ENCODE measurements at regions not wholly inside any gene's neighbourhood (a gene's known extent, or its start where the extent isn't known, plus 50 kb on each side); places are given as distances from the start of the nearest gene placed in this dataset.

- DNase-seq = peak; percentile 24
Measured at GRCh38 chr10:90418869-90419652, 438.8 kb downstream of the HTR7 start.

- no peak for DNase-seq
Measured at GRCh38 chr10:90420637-90421318, 437.1 kb downstream of the HTR7 start.

GRCh38 chr10:90421874-90422273, 436.0 kb downstream of the HTR7 start:
- DNase-seq = no peak

- DNase-seq = no peak
Measured at GRCh38 chr10:90424730-90425129, 433.1 kb downstream of the HTR7 start.

DNA sequence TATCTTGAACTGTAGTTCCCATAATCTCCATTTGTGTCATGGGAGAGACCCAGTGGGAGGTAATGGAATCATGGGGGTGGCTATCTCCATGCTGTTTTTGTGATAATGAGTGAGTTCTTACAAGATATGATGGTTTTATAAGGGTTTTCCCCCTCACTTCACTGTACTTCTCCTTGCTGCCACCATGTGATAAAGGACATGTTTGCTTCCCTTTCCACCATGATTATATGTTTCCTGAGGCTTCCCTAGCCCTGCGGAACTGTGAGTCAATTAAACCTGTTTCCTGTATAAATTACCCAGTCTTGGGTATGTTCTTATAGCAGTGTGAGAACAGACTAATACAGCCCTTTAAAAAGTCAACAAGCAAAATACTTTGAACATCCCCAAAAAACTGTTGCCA, 427.7 kb downstream of the HTR7 start:
- DNase-seq = peak; percentile 5

DNA sequence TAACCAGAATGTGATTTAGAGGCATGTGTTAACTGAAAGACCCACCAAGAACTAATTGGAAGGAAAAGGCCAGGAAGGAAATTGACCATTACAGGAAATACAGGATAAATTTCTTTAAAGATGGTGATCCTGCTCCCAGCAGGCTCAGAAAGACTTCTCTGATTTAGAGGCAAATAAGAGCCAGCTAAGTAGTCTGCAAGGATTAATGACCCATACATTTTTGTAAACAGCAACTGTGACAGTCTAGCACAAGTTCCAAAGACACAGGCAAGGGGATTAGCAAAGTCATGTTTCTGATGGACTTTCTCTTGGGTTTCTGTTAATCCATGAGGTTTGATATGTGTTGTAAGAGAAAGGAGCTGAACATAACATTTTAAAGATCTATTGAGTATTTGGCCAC, 425.0 kb downstream of the HTR7 start:
- no peak for DNase-seq

DNA sequence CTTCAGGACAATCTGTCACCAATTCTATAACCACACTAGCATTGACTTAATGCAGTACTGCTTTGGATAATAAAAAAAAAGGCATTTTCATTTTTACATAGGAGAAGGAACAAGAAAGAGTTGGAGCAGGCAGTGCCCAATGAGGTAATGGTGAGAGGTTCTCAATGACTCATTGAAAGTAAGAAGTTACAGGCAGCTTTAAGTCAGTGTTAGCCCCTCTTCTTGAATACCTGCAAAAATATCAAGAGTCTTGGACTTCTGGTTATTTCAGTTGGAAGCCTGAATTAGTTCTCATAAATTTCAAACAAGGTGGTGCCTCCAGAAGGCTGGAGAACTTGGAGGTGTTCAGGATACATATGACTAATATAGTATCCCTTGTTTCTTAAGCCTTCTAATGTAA, 422.5 kb downstream of the HTR7 start:
- DNase-seq = no peak

GRCh38 chr10:90437452-90437851, 420.4 kb downstream of the HTR7 start:
- DNase-seq = no peak

- DNase-seq = no peak
Measured at GRCh38 chr10:90440870-90441269, 417.0 kb downstream of the HTR7 start.

DNA sequence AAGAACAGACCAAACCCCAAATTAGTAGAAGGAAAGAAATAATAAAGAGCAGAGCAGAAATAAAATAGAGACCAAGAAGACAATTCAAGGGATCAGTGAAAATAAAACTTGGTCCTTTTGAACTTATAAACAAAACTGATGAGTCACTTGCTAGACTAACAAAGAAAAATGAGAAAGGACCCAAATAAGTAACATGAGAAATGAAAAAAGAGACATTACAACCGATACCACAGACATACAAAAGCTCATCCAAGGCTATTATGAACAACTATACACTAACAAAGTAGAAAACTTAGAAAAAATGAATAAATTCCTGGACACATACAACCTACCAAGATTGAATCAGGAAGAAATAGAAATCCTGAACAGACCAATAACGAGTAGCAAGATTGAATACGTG, 414.5 kb downstream of the HTR7 start:
- no peak for DNase-seq

GRCh38 chr10:90447831-90448230, 410.0 kb downstream of the HTR7 start:
- DNase-seq = no peak

GRCh38 chr10:90450797-90451196, 407.0 kb downstream of the HTR7 start:
- DNase-seq = no peak

DNA sequence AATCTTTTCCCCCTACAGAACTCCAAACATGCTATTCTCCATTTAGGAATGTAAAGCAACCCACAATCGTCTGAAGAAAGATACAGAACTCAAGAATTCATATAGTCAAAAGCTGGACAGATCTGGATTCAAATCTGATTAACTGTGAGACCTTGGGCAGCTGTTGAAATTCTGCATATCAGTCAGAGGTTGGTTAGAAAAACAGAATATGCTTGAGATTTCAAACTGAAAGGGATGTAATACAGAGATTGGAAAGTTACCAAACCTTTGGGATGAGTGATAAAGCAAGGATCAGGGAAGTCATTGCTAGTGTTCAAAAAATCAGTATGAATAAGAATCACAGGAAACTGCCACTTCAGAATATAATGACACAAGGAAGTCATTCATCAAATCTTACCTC, 406.6 kb downstream of the HTR7 start:
- DNase-seq = no peak

GRCh38 chr10:90458054-90458453, 399.8 kb downstream of the HTR7 start:
- DNase-seq = no peak

GRCh38 chr10:90458571-90458970, 399.3 kb downstream of the HTR7 start:
- DNase-seq = no peak

DNA sequence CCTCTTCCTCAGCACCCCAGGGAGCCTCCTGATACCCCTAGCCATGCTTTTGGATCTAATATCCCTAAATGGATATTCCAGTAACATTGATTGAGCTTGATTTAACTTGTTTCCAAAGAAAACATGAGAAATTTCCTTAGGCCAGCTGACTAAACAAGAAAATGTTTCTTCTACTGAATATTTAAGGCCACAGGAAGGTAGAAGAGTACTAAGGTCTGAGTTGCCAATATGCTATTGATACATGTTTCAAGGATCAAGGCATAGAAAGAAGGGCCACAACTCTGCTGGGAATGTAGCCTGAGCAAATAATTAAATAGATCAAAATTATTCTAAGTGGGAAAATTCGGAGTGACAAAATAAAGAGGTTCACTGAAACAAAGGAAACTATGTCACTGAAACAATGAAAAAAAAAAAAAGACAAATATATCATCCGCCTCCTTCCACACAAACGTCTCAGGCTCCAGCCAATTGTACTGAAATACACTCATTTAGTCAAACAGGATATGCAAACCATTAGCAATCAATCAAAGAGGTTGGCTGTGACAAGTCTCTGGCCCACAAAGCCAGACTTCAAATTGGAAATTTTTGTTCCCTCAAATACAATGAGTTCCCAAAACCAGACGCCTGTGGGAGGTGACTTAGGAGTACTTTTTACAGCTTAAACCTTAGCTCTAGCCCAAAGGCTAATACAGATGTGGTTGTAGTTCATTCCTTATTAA, 396.2 kb downstream of the HTR7 start:
- DNase-seq = peak; percentile 19

DNA sequence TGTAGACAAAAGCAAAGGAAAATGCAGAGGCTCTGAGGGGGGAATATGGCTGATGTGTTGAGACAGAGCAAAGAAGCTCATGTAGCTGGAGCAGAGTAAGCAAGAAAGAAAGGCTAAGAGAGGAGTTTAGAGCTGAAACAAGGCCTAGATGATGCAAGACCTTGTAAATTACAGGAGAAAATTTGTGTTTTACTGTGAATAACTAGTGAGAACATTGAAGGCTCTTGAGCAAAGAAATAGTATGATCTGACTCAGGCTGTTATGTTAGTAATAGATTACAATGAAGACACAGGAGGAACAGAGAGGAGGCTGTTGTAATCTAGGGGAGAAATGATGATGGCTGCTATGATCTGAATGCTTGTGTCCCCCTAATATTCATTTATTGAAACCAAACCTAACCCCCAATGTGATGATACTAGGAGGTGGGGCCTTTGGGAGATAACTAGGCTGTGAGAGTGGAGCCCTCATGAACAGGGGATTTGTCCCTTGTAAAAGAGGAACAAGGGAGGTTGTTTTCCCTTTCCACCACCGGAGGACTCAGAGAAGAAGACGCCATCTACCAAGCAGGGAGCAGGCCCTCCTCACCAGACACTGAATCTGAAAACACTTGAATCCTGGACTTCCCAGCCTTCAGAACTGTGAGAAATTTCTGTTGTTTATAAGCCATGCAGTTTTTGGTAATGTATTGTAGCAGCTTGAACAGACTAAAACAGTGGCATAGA, 394.9 kb downstream of the HTR7 start:
- DNase-seq = peak; percentile 13

DNA sequence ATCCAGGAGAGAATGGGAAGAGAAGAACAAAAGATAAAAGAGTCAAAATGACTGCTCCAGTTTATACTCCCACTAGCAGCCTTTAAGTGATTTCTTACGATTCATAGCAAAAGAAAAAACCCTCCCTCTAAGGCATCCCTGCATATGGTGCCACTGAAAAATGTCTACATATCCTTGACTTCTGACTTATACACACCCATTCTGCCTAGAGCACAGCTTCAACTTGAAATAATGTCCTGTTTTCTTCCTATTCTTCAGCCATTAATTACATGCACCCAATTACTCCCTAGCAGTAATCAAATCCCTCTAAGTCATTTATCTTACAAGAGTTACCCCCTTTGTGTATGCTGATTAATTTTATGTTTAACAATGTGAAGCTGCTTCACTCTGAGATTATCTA, 393.5 kb downstream of the HTR7 start:
- DNase-seq = no peak

GRCh38 chr10:90470966-90471365, 386.9 kb downstream of the HTR7 start:
- DNase-seq = no peak

DNA sequence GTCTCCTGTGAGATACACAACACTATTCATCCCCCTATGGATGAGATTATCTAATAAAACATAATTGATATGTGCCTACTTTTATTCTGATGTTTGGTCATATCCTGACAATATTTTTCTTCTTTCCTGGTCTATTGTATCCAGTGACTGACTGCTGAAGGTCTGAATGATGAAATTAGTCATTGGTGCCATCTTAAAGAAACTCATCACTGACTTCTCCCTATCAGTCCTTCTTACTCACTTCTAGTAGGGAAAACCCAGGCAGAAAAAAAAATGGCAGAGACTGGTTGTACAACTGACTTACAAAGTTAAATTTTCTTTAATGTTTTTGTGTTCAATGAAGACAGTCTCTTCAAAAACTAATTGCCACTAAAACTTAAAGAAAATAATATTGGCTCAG, 377.4 kb downstream of the HTR7 start:
- DNase-seq = no peak

- no peak for DNase-seq
Measured at GRCh38 chr10:90481326-90481923, 376.4 kb downstream of the HTR7 start.

- DNase-seq = no peak
Measured at GRCh38 chr10:90484518-90484917, 373.3 kb downstream of the HTR7 start.

DNA sequence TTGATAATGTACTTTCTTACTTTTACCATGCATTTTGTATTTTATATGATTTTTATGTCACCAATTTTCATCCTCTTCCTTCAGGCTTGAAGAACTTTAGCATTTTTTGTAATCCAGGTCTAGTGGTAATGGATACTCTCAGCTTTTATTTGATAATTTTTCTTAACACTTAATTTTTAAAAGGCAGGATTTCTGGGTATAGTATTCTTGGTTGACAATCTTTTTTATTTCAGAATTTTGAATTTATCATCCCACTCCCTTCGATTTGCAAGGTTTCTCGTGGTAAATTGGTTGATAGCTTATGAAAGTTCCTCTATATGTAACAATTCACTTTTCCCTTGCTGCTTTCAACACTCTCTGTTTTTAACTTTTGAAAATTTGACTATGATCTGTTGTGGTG, 363.7 kb downstream of the HTR7 start:
- no peak for DNase-seq

Data from MV-4-11 (cell line).